Body of pancreas (tissue), 4 donors: ENCODE measurements at regions not wholly inside any gene's neighbourhood (a gene's known extent, or its start where the extent isn't known, plus 50 kb on each side); places are given as distances from the start of the nearest gene placed in this dataset.

Experiments used
- ATAC-seq: fragments of 150-250 bp; one replicate; pipeline ENCODE4 v1.9.1; 2016
- DNase-seq, 4 donors: peaks; one replicate each; pipeline ENCODE4 v3.0.0-alpha.2; 2019
- H3K27ac ChIP-seq, 4 donors: fragments of 200-600 bp; sonication (generic); 1 replicate in 3 of 4; 2 replicates in 1 of 4; pipeline versions ENCODE4 v1.5.1 to v1.6.1; 2016 to 2019; ENCODE audit warnings: mild to moderate bottlenecking in 1 of 4, mixed read lengths in 1 of 4, moderate library complexity in 1 of 4
- H3K27me3 ChIP-seq, 2 donors: fragments of 200-600 bp; sonication (generic); one replicate each; pipeline ENCODE4 v1.6.0; 2016; ENCODE audit warnings: mild to moderate bottlenecking in 1 of 2
- H3K36me3 ChIP-seq, 2 donors: fragments of 200-600 bp; sonication (generic); replicated peaks in 1 of 2; 2 replicates each; pipeline ENCODE4 v1.5.1; 2016; ENCODE audit warnings: low read depth in 2 of 2; ENCODE audit not compliant: insufficient read depth in 1 of 2
- H3K4me1 ChIP-seq: fragments of 200-600 bp; sonication (generic); one replicate; pipeline ENCODE4 v1.6.0; 2016
- H3K4me3 ChIP-seq, 2 donors: fragments of 200-600 bp; sonication (generic); 1 replicate in 1 of 2; 2 replicates in 1 of 2; pipeline ENCODE4 v1.5.1; 2016 to 2019
- H3K9me3 ChIP-seq, 3 donors: fragments of 200-600 bp; sonication (generic); 1 replicate in 2 of 3; 2 replicates in 1 of 3; pipeline ENCODE4 v1.5.1; 2016
- CTCF ChIP-seq, 7 experiments: fragments of 450-650 bp in 4 of 7; fragments of 200-600 bp in 3 of 7; sonication (generic) in 3 of 7; IDR thresholded peaks; one replicate each; pipeline ENCODE4 v1.5.1; 2016 to 2019; ENCODE audit warnings: antibody characterized with exemption in 7 of 7
- POLR2A ChIP-seq, 3 donors: fragments of 450-650 bp; IDR thresholded peaks; one replicate each; pipeline ENCODE4 v1.6.1; 2016; ENCODE audit warnings: antibody characterized with exemption in 3 of 3, mild to moderate bottlenecking in 2 of 3
- WGBS, 2 donors: methylation state at CpG; one replicate each; pipeline ENCODE4 v1.1.5; 2017; 5-methylcytosine and 5-hydroxymethylcytosine counted together
- intact Hi-C: fragments of 100-400 bp; cut with DNase I; formaldehyde crosslinking; loops from one replicate; pipeline ENCODE4 v1.15.1; 2023

- TF ChIP-seq CTCF (IDR thresholded peaks at IDR 0.05): no peak
- no peak for TF ChIP-seq POLR2A (IDR thresholded peaks at IDR 0.05)
- H3K27me3 ChIP-seq: no peaks in the 10 kb centered on the region
- H3K4me3 ChIP-seq: no peak overlapping the region
- H3K27ac ChIP-seq: no peak overlapping the region
- no peaks in the 10 kb centered on the region for H3K9me3 ChIP-seq
- 91 to 92% methylated on average over 2 of the region's 2 CpGs for WGBS, 2 donors
- intact Hi-C loops: no loop called here
- no peak for DNase-seq
- H3K4me1 ChIP-seq: no peaks in the 10 kb centered on the region
- H3K36me3 ChIP-seq: no peaks in the 10 kb centered on the region
- no peak for ATAC-seq
These were observed 64.3 kb upstream of the EMCN start for GRCh38 chr4:100582146-100582545.

GRCh38 chr4:100581337-100581736, 63.5 kb upstream of the EMCN start:
- Histone ChIP-seq H3K27me3 (no peaks in the 10 kb centered on the region), H3K27ac (no peak overlapping the region), H3K9me3 (no peaks in the 10 kb centered on the region), H3K4me3 (no peak overlapping the region), H3K36me3 (no peaks in the 10 kb centered on the region), H3K4me1 (no peaks in the 10 kb centered on the region)
- TF ChIP-seq POLR2A (IDR thresholded peaks at IDR 0.05) (no peak), CTCF (IDR thresholded peaks at IDR 0.05) (no peak)
- intact Hi-C loops: no loop called here
- ATAC-seq (no peak), DNase-seq (no peak)
- WGBS, 2 donors: 85 to 96% methylated on average over 2 of the region's 2 CpGs

GRCh38 chr4:100576570-100576969, 58.7 kb upstream of the EMCN start:
- WGBS, 2 donors: 90 to 91% methylated on average over 3 of the region's 3 CpGs
- no peak for TF ChIP-seq CTCF (IDR thresholded peaks at IDR 0.05)
- no peak for TF ChIP-seq POLR2A (IDR thresholded peaks at IDR 0.05)
- DNase-seq: no peak
- Histone ChIP-seq H3K4me1 (no peaks in the 10 kb centered on the region), H3K36me3 (no peaks in the 10 kb centered on the region), H3K4me3 (no peak overlapping the region), H3K27ac (no peak overlapping the region), H3K9me3 (no peaks in the 10 kb centered on the region), H3K27me3 (no peaks in the 10 kb centered on the region)
- ATAC-seq: no peak
- intact Hi-C loops: no loop called here

- no peaks in the 10 kb centered on the region for H3K9me3 ChIP-seq
- DNase-seq (no peak), ATAC-seq (no peak)
- no peaks in the 10 kb centered on the region for H3K4me1 ChIP-seq
- H3K4me3 ChIP-seq: no peak overlapping the region
- no peaks in the 10 kb centered on the region for H3K36me3 ChIP-seq
- no peaks in the 10 kb centered on the region for H3K27me3 ChIP-seq
- TF ChIP-seq POLR2A (IDR thresholded peaks at IDR 0.05): no peak
- no peak for TF ChIP-seq CTCF (IDR thresholded peaks at IDR 0.05)
- WGBS, 2 donors: 90 to 92% methylated on average over 2 of the region's 2 CpGs
- intact Hi-C loops: no loop called here
- no peak overlapping the region for H3K27ac ChIP-seq
These were observed 56.8 kb upstream of the EMCN start for GRCh38 chr4:100574607-100575006.

GRCh38 chr4:100569196-100569595, 51.4 kb upstream of the EMCN start:
- ATAC-seq (no peak), DNase-seq (no peak)
- Histone ChIP-seq H3K9me3 (no peaks in the 10 kb centered on the region), H3K27me3 (no peaks in the 10 kb centered on the region), H3K4me1 (no peaks in the 10 kb centered on the region), H3K36me3 (no peaks in the 10 kb centered on the region), H3K27ac (no peak overlapping the region), H3K4me3 (no peak overlapping the region)
- TF ChIP-seq POLR2A (IDR thresholded peaks at IDR 0.05): no peak
- no peak for TF ChIP-seq CTCF (IDR thresholded peaks at IDR 0.05)
- 78 to 95% methylated on average over 2 of the region's 2 CpGs for WGBS, 2 donors
- intact Hi-C loops: no loop called here
